MM.1S (cell line): ENCODE measurements at regions not wholly inside any gene's neighbourhood (a gene's known extent, or its start where the extent isn't known, plus 50 kb on each side); places are given as distances from the start of the nearest gene placed in this dataset.

ENCODE experiments used
- CTCF ChIP-seq: fragments of 300-600 bp; sonication (generic); IDR thresholded peaks from 2 replicates; pipeline ENCODE4 v1.5.1; 2016; ENCODE audit warnings: antibody characterized with exemption, low read length, mixed read lengths
- EZH2 ChIP-seq: fragments of 300-600 bp; sonication (generic); optimal IDR thresholded peaks from 2 replicates; pipeline ENCODE3; 2017; ENCODE audit warnings: low read depth, mild to moderate bottlenecking, antibody characterized with exemption, low read length, mixed read lengths

- TF ChIP-seq EZH2: no peak
- no peak for TF ChIP-seq CTCF
Observed at GRCh38 chr5:120954255-120954654, 490.2 kb downstream of the PRR16 start.
